DMS53 treated with DMSO at 0.1 percent for 48 hours (cell line): ENCODE measurements at regions not wholly inside any gene's neighbourhood (a gene's known extent, or its start where the extent isn't known, plus 50 kb on each side); places are given as distances from the start of the nearest gene placed in this dataset.
"Not testable (repeated sequence)": the region's sequence is repeated elsewhere in the genome, so short reads cannot be mapped to it uniquely, and the experiment has no call there.

Experiments used
- DNase-seq: peaks from one replicate; lab custom pipeline; 2025; ENCODE audit not compliant: unreplicated experiment; lab: John Stamatoyannopoulos, UW

DNA sequence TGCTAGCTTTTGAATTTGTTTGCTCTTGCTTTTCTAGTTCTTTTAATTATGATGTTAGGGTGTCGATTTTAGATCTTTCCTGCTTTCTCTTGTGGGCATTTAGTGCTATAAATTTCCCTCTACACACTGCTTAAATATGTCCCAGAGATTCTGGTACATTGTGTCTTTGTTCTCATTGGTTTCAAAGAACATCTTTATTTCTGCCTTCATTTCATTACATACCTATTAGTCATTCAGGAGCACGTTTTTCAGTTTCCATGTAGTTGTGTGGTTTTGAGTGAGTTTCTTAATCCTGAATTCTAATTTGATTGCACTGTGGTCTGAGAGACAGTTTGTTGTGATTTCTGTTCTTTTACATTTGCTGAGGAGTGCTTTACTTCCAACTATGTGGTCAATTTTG is 51.2 kb upstream of the MB21D2 start:
- DNase-seq = not testable (repeated sequence)

DNA sequence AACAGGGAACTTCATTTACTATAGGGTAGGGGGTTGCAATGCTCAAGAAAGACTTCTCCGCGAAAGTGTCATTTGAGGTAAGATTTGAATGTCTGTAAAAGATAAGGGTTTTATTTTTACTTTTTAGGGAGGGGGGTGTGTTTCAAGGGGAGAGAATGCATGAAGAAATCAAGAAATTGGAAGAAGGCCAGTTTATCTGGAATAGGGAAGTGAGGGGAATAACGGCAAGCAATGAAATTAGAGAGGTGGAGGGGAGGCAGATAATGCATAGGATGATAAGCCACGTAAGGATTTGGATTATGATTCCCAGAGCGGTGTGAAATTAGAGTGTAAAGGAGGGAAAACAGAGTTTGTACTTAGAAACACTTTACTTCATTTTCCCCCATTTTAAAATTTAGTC is 63.0 kb upstream of the MB21D2 start:
- DNase-seq = no peak

DNA sequence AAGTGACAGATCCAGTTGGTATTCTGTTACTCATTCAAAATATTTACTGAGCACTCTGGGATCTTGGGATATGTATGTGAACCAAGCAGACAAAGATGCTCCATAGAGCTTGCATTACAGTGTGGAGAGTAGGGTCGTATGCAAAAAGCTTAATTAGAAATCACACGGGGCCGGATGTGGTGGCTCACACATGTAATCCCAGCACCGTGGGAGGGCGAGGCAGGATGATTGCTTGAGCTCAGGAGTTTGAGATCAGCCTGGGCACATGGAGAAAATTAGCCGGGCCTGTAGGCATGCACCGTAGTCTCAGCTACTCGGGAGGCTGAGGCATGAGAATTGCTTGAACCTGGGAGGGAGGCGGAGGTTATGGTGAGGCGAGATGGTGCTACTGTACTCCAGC is 68.7 kb upstream of the MB21D2 start:
- DNase-seq = no peak

DNA sequence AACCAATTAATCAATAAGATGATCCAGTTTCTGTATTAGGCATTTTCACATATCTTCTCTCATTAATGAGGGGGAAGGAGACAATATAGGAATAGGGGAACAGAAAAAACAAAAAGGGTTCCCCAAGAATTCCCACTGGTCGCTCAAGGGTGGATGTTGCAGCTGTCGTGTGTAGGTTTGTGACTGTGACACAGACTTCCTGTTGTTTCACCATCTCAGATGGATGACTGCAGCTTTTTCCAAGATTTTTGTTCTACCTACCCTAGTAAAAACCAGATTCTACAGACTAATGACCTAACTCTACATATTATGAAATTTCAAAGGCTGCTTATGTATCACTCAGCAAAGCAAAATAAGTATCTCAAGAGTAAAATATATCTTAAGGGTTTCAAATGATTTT is 73.7 kb upstream of the MB21D2 start:
- DNase-seq = no peak

DNA sequence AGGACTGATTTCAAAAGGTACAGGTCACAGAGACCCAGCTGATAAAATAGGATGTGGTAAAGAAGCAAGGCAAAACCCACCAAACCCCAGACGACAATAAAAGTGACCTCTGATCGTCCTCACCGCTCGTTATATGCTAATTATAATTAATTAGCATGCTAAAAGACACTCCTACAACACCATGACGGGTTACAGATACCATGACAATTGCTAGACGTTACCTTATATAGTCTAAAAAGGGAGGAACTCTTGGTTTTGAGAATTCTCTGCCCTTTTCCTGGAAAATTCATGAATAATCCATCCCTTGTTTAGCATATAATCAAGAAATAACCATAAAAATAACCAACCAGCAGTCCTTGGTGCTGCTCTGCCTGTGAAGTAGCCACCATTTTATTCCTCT is 74.7 kb upstream of the MB21D2 start:
- DNase-seq = no peak

DNA sequence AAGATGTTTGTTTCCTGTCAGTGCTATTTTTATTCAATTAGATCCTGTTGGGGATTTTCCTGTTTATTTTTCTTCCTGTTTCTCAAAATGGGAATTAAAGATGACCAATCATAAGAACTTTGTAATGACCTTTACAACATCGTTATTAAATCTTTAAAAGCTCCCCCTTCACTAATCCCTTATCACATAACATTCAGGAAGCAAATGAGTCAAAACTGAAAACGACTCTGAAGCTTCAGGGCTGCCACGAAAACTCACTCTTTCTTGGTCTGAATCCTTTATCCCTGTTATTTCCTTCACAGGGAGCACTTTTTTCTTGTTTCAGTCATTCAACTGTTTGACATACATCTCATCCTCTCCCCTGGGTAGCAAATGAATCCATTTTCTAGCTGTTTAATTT is 75.8 kb upstream of the MB21D2 start:
- DNase-seq = no peak

DNA sequence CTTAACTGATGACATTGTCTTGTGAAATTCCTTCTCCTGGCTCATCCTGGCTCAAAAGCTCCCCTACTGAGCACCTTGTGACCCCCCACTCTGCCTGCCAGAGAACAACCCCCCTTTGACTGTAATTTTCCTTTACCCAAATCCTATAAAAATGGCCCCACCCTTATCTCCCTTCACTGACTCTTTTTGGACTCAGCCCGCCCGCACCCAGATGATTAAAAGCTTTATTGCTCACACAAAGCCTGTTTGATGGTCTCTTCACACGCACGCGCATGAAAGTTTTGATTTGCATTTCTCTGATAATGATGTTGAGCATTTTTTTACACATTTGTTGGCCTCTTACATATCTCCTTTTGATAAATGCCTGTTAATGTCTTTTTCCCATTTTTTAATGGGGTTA is 83.5 kb upstream of the MB21D2 start:
- DNase-seq = not testable (repeated sequence)

DNA sequence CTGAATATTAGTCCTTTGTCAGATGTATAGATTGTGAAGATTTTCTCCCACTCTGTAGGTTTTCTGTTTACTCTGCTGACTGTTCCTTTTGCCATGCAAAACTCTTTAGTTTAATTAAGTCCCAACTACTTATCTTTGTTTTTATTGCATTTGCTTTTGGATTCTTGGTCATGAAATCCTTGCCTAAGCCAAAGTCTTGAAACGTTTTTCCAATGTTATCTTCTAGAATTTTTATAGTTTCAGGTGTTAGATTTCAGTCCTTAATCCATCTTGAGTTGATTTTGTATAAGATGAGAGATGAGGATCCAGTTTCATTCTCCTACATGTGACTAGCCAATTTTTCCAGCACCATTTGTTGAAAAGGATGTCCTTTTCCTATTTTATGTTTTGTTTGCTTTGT is 86.0 kb upstream of the MB21D2 start:
- not testable (repeated sequence) for DNase-seq

DNA sequence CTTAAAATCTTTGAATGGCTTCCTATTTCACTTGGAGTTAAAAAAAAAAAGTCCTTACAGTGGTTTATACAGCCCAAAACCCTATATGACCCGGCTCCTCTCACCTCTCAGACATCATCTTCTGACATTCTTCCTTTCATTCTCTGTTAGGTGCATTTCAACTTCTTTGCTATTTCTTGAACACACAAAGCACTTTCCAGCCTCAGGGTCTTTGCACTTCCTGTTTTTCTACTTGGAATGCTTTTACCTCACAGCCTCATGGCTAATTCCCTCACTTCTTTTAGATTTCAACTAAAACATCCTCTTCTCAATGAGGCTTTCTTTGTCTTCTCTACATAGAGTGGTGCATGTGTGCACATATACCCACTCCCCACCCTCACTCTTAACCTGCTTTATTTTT is 91.0 kb upstream of the MB21D2 start:
- no peak for DNase-seq

DNA sequence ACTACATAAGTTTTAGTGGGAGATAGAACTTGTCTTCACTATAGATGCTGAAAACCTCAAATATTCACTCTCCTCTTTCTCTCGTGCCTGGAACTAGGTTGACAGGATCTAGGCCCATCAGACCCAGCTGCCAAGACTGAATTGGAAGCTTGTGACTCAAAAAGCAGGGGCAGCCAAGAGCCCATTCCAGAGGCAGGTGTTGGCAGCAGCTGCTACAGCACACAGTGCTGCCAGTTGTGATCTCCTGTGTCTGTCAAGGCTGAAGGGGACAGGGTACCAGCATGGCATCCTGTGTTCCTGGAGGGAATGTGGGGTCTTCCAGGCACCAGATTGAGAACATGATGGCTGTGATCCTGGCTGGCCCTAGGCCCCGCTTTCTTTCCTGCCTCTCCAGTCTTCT is 92.5 kb upstream of the MB21D2 start:
- no peak for DNase-seq

DNA sequence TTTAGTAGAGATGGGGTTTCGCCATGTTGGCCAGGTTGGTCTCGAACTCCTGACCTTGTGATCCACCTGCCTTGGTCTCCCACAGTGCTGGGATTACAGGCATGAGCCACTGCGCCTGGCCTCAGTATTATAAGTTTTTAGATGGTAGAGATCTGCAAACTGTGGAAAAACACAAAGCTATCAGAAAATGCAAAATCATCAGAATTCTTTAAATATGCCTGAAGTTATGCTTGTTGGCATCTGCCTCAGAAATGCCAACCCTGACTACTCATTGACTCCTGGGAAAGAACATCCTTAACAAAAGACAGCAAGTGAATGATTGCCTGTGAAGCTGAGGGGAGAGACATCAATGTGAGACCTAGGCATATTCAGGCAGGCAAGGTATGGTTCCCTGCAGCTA is 94.3 kb upstream of the MB21D2 start:
- no peak for DNase-seq

DNA sequence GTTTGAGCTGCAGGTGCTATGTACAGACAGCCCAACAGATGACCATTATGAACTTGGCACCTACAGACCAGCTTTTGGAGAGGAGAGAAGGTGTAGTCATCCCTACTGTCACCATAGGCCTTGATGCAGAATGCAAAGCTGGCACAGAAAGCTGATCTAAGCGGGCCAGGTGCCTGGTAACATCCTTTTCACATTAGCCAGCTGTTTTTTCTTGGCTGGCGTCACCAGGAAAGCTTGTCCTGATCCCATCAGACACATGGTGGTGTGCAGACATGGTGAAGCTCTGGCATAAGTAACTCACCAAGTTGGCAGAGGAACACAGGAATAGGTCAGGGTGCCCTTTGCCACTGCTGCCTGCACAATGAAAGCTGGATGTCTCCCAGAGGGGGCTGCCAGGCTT is 97.2 kb upstream of the MB21D2 start:
- DNase-seq = no peak

DNA sequence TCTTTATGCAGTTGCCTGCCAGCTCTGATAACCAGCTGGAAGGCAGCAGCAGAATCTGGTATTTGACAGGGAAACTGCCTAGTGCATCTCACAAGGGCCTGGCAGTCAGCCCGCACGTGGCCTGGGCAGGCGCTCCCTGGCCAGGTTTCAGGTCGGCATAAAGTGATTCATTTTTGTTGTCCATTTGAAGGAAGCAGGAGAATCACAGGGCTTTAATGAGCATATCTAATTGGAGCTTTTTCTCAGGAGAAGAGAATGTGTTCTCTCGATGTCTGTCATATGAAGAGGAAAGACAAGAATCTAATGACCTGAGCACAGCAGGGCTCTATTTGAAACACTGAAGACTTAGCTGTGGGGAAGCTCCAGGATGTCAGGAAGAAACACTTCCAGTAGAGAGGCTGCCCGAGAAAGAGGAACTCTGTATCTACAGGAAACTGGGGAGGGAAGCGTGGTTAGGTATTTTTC is 98.8 kb upstream of the MB21D2 start:
- DNase-seq = no peak

DNA sequence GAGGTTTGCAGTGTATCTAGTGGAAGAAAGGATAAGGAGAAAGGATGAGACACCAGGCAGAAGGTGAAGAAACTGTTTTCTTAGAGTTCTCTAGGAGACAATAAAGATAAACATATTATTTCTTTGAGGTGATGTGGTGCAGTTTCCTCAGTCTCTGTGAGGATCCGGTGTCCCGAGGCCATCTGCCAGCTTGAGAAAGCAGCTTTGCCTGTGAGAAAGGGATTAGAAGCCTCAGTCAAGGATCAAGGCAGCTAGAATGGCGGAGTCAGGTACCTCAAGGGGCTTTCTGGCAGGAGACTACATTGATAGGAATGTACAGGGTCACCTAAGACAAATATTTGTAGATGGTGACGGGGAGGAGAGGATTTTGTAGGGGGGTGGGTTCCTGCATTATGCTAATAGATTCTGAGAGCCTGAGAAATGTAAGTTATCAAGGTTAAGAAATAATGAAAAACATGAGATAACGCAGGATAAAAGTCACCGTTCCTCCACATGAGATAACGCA is 103.9 kb upstream of the MB21D2 start:
- no peak for DNase-seq

DNA sequence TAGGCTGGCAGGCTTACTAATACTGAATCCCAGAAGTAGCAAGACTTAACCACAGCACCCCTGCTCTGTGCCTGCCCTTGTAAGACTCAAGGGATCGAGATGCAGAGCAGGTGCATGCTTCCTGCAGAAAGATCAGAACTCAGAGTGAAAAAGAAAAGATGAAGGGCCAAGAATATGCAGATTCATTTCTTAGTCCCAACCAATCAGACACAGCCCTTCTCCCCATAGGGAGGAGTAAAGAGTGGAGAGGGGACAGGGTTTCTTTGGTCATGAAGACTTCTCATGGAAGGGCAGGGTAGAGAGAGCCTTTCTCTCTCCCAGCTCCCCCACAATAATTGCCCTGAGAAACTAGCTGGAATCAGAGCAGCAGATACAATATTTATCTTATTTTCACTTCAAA is 105.6 kb upstream of the MB21D2 start:
- no peak for DNase-seq

DNA sequence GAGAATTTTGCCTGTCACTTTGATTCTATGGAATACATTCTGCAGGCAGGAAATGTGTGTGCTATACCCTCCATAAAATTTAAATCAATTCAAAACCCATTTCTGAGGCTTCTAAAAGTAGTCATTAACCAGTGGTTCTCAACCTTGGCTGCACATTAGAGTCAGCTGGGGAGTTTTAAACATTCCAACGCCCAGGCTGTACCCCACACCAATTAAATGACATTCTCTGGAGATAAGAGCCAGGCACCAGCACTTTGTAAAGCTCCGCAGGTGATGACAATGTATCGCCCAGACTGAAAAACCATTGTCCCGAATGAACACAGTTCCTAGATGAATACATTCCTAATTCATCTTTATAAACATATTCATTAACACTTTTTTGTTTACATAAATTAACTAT is 110.6 kb upstream of the MB21D2 start:
- DNase-seq = no peak

DNA sequence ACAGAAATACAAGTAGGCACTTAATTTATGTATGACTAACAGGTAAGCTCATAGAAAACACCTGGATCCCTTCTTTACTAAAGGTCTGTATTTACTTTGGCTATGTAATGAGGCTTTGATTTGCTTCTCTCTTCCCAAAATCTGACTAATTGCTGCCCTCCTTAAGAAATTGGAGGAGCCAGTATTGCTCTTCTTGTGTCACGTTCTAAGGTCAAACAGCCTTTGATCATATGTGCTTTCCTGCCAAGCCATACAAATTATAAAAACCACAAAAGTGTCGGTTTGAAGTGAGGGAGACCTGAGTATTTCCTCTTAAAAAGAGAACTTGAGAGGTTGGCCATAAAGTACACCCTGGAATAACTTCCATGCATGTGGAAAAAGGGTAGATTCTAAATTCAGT is 112.1 kb upstream of the MB21D2 start:
- DNase-seq = peak; percentile 7

DNA sequence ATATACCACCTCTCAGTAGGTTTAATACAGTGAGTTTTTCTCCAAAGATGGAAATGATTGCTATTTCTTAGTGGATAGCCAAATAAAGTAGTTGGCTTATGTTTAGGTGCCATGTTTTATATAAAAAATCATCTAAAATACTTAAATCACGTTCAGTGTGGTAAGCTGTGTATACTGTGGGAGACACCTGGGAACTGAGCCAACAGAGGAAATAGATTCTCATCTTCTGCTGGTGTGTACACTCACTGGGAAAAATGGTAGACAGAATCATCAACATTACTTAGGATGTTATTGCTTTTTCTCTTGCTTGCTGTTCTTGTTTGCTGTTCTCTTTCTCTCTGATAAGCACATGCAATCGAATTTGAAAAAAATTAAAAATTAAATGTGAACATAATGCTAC is 112.6 kb upstream of the MB21D2 start:
- peak; percentile 32 for DNase-seq

DNA sequence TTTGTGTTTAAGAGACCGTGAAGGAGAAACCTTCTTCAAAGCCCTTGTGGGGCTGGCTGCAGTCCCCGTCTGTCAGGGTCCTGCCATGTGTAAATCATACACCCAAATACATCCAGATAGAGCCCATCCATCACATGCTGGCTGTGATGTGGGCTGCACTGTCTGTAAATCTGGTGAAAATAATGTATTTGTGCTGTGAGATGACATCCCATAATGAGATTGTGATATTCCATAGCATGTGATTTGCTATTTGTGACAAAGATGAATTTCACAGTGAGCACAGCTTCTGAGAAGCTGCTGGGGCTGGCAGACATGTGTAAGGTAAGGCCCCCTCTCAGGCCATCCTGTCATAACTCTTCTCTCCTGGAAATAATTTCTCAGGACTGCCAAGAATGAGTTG is 114.3 kb upstream of the MB21D2 start:
- no peak for DNase-seq

DNA sequence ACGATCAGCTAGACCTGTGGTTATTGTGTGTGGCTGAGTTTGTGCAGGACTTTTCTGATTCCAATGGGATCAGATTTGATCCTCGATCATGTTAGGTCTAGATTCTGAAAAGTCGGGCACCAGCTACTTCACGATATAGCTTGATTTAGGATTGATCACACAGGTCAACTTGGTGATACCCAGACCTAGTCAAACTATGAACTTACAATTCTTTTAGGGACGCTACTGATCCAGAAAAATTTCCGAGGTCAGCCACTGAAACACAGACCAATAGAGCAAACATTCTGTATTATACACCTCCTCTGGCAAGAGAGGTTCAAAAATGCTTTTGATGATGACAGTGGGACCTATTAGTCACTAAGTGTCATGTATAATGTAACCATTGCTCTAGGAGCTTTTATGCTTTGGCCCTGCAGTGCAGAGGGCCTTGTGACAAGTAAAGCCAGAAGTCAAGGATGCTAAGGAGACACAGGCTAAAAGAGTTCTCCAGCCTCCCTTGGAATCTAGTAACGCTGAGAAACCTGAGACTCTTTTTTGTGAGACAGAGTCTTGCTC is 115.6 kb upstream of the MB21D2 start:
- no peak for DNase-seq

DNA sequence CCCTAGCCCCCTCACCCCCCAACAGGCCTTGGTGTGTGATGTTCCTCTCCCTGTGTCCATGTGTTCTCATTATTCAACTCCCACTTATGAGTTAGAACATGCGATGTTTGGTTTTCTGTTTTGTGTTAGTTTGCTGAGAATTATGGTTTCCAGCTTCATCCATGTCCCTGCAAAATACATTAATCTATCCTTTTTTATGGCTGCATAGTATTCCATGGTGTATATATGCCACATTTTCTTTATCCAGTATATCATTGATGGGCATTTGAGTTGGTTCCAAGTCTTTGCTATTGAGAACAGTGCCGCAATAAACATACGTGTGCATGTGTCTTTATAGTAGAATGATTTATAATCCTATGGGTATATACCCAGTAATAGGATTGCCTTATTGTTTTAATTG is 120.2 kb upstream of the MB21D2 start:
- not testable (repeated sequence) for DNase-seq

DNA sequence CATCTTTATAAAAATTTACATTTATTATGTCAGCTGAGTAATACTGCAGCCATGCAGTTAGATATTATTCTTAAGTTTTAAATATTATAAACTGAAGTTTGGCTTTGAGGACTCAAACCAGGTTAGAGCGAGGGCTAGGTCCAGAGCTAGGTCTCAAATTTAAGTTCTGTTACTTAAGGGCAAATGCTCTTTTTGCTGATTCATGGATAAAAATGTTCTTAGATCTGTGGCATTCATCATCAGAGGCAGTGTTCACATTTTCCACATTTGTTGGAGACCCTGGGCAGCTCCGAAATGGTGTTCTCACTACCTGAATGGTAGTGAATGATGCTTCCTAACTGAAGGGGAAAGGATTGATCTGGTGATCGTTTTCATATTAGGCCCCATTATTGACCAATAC is 121.4 kb upstream of the MB21D2 start:
- no peak for DNase-seq

DNA sequence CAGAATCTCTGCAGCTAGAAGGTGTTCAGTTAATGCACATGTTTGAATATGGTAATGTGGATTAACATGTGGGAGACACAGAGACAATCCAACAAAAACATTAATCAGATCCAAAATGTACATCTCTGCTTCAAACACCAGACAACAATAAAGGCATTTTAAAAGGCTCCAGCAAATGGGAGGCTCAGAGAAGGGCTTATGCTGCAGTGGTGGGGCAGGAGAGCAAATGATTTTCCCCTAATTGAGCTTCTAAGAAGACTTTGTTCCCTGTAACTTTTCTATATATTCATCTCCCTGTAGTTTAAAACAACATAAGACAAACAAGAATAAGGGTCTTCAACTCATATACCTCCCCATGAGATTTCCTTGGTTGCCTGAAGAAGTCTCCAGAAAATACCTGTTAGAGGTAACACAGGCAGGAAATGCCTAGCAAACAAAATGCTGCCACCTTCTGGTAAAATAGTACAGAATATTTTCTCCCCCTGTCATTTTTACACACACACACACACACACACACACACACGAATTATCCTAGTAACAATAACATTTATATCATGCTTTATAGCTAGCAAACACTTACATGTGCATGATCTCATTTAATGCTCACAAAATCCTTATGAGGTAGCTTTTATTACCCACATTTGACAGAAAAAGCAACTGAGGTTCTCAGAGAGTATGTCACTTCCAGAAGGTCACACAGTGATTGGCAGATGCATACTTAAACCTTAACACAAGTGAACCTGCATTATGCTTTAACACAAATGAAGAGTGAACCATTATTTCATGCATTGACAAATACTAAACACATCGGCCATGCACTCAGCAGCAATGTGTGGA is 123.4 kb upstream of the MB21D2 start:
- DNase-seq = peak; percentile 62
